HCT116 (cell line): ENCODE measurements at regions not wholly inside any gene's neighbourhood (a gene's known extent, or its start where the extent isn't known, plus 50 kb on each side); places are given as distances from the start of the nearest gene placed in this dataset.

Experiments used
- ATAC-seq: fragments of 200-7000 bp; cut with Tn5 transposase; 2 replicates; pipeline ENCODE4 v1.9.1; 2020; ENCODE audit warnings: mild to moderate bottlenecking, moderate library complexity
- BruUV-seq: library from RNA; stranded (reverse); fragments of 400-500 nt; replicated peaks from 2 replicates; lab custom pipeline; 2021; lab: Mats Ljungman, UMichigan
- CTCF ChIA-PET: fragments of 300-600 bp; sonication (Branson Sonifier 250); formaldehyde crosslinking; loops from one replicate; lab custom pipeline; 2021; ENCODE audit warnings: antibody characterized with exemption; lab: Charles Lee
- POLR2A ChIA-PET: fragments of 300-600, 350-600 bp; sonication (Branson Sonifier 250); formaldehyde crosslinking; loops from one replicate; lab custom pipeline; 2021; ENCODE audit warnings: antibody characterized with exemption; lab: Charles Lee
- RAD21 ChIA-PET, 2 experiments: fragments of 300-600 bp; sonication (Branson Sonifier 250); formaldehyde crosslinking; loops; one replicate each; lab custom pipeline; 2023; ENCODE audit warnings: low total read pairs in 2 of 2; ENCODE audit not compliant: uncharacterized antibody in 2 of 2, unreplicated experiment in 2 of 2, low non-redundant PET in 1 of 2; lab: Charles Lee
- DNase-seq: peaks from one replicate; pipeline ENCODE4 v3.0.0-alpha.2; 2010; ENCODE audit warnings: low read depth, low spot score
- H2AFZ ChIP-seq: fragments of 200-600 bp; shearing (Covaris generic), sonication (generic); 2 replicates; pipeline ENCODE4 v1.6.1; 2017; ENCODE audit warnings: low read depth, mixed run types, mixed read lengths, antibody characterized with exemption, low read length; ENCODE audit not compliant: poor library complexity, severe bottlenecking
- H3K27ac ChIP-seq: 2 replicates; pipeline ENCODE4 v1.5.1; 2012; ENCODE audit warnings: low read depth, low read length
- H3K27me3 ChIP-seq: fragments of 200-600 bp; sonication (generic); 2 replicates; pipeline ENCODE4 v1.6.1; 2016; ENCODE audit warnings: mixed run types, low read length, mixed read lengths; ENCODE audit not compliant: insufficient read depth
- H3K36me3 ChIP-seq, 2 experiments: fragments of 200-500 bp in 1 of 2; fragments of 200-600 bp in 1 of 2; sonication (Bioruptor generic) in 1 of 2; sonication (generic) in 1 of 2; 2 replicates each; pipeline versions ENCODE4 v1.5.1 to v1.6.1; 2014 to 2016; ENCODE audit warnings: low read length in 2 of 2, inconsistent platforms in 1 of 2, mixed read lengths in 1 of 2, mixed run types in 1 of 2; ENCODE audit not compliant: insufficient read depth in 2 of 2, control insufficient read depth in 1 of 2
- H3K4me1 ChIP-seq, 2 experiments: fragments of 200-600 bp in 1 of 2; sonication (generic) in 1 of 2; 2 replicates each; pipeline versions ENCODE4 v1.5.1 to v1.6.1; 2012 to 2017; ENCODE audit warnings: low read length in 2 of 2, inconsistent platforms in 1 of 2, mild to moderate bottlenecking in 1 of 2, mixed read lengths in 1 of 2, mixed run types in 1 of 2, moderate library complexity in 1 of 2; ENCODE audit not compliant: insufficient read depth in 2 of 2, control insufficient read depth in 1 of 2
- H3K4me2 ChIP-seq: fragments of 200-600 bp; sonication (generic); 2 replicates; pipeline ENCODE4 v1.6.1; 2017; ENCODE audit warnings: mixed run types, low read length, mixed read lengths
- H3K4me3 ChIP-seq, 2 experiments: fragments of 200-600 bp in 1 of 2; sonication (generic) in 1 of 2; replicated peaks in 1 of 2; 2 replicates each; pipeline ENCODE4 v1.5.1; 2011 to 2016; ENCODE audit warnings: low read length in 2 of 2, control low read depth in 1 of 2, low read depth in 1 of 2, mild to moderate bottlenecking in 1 of 2, mixed read lengths in 1 of 2, mixed run types in 1 of 2
- H3K79me2 ChIP-seq: fragments of 200-600 bp; sonication (generic); 2 replicates; pipeline ENCODE4 v1.6.1; 2017; ENCODE audit warnings: mild to moderate bottlenecking, mixed run types, low read length, moderate library complexity, mixed read lengths; ENCODE audit not compliant: insufficient read depth
- H3K9ac ChIP-seq: fragments of 200-600 bp; sonication (generic); 2 replicates; pipeline ENCODE4 v1.6.1; 2016; ENCODE audit warnings: low read length, mixed read lengths
- H3K9me2 ChIP-seq: fragments of 200-600 bp; sonication (generic), shearing (Covaris generic); 2 replicates; pipeline ENCODE4 v1.6.1; 2017; ENCODE audit warnings: mixed run types, mild to moderate bottlenecking, moderate library complexity; ENCODE audit not compliant: insufficient read depth
- H3K9me3 ChIP-seq, 2 experiments: fragments of 200-500 bp in 1 of 2; fragments of 200-600 bp in 1 of 2; sonication (Bioruptor generic) in 1 of 2; sonication (generic) in 1 of 2; 2 replicates each; pipeline ENCODE4 v1.6.1; 2014 to 2017; ENCODE audit warnings: low read length in 2 of 2, mixed read lengths in 2 of 2, inconsistent platforms in 1 of 2, low read depth in 1 of 2, mild to moderate bottlenecking in 1 of 2, mixed run types in 1 of 2, moderate library complexity in 1 of 2; ENCODE audit not compliant: control insufficient read depth in 1 of 2, insufficient read depth in 1 of 2
- H4K20me1 ChIP-seq: fragments of 200-600 bp; sonication (generic), shearing (Covaris generic); 2 replicates; pipeline ENCODE4 v1.6.1; 2017; ENCODE audit warnings: mixed run types, mild to moderate bottlenecking, moderate library complexity; ENCODE audit not compliant: insufficient read depth
- CEBPB ChIP-seq: IDR thresholded peaks from 2 replicates; pipeline ENCODE4 v1.6.1; 2012; ENCODE audit warnings: low read depth
- EZH2phosphoT487 ChIP-seq: fragments of 200-600 bp; IDR thresholded peaks from 2 replicates; pipeline ENCODE4 v1.6.1; 2018; ENCODE audit warnings: antibody characterized with exemption, borderline replicate concordance
- POLR2A ChIP-seq: IDR thresholded peaks from 2 replicates; pipeline ENCODE4 v1.7.0; 2011; ENCODE audit warnings: borderline replicate concordance; ENCODE audit not compliant: insufficient read depth, insufficient read length; ENCODE audit errors: extremely low read depth
- SIN3A ChIP-seq: IDR thresholded peaks from 2 replicates; pipeline ENCODE4 v1.6.1; 2012; ENCODE audit warnings: low read depth
- SP1 ChIP-seq: IDR thresholded peaks from 2 replicates; pipeline ENCODE4 v1.6.1; 2012; ENCODE audit warnings: low read depth
- ZFX ChIP-seq: fragments of 450-650 bp; IDR thresholded peaks from 2 replicates; pipeline ENCODE4 v1.6.1; 2017
- ZNF274 ChIP-seq: fragments of 200-500 bp; sonication (Bioruptor generic); IDR thresholded peaks from 2 replicates; pipeline ENCODE4 v1.6.1; 2014; ENCODE audit warnings: mild to moderate bottlenecking, low read depth, low read length, inconsistent platforms
- intact Hi-C: fragments of 100-400 bp; cut with micrococcal nuclease; formaldehyde crosslinking; loops from 2 replicates; pipeline ENCODE4 v1.10.0; 2022
- TF ChIP-seq, protein P1 (sequence below), 3 experiments: fragments of 200-600 bp in 1 of 3; sonication (generic) in 1 of 3; IDR thresholded peaks in 2 of 3; conservative IDR thresholded peaks in 1 of 3; 2 replicates each; pipeline ENCODE4 v1.5.1; 2012 to 2017; ENCODE audit warnings: low read depth in 2 of 3, low read length in 2 of 3, antibody characterized with exemption in 1 of 3, borderline replicate concordance in 1 of 3, control low read depth in 1 of 3, mild to moderate bottlenecking in 1 of 3, mixed read lengths in 1 of 3, mixed run types in 1 of 3, moderate library complexity in 1 of 3; ENCODE audit not compliant: insufficient read depth in 1 of 3
- TF ChIP-seq, protein P2 (sequence below): IDR thresholded peaks from 2 replicates; pipeline ENCODE4 v1.6.1; 2012
- TF ChIP-seq, protein P3 (sequence below): IDR thresholded peaks from 2 replicates; pipeline ENCODE4 v1.6.1; 2011; ENCODE audit warnings: mild to moderate bottlenecking, low read length, moderate library complexity; ENCODE audit not compliant: insufficient replicate concordance; ENCODE audit errors: extremely low read depth

DNA sequence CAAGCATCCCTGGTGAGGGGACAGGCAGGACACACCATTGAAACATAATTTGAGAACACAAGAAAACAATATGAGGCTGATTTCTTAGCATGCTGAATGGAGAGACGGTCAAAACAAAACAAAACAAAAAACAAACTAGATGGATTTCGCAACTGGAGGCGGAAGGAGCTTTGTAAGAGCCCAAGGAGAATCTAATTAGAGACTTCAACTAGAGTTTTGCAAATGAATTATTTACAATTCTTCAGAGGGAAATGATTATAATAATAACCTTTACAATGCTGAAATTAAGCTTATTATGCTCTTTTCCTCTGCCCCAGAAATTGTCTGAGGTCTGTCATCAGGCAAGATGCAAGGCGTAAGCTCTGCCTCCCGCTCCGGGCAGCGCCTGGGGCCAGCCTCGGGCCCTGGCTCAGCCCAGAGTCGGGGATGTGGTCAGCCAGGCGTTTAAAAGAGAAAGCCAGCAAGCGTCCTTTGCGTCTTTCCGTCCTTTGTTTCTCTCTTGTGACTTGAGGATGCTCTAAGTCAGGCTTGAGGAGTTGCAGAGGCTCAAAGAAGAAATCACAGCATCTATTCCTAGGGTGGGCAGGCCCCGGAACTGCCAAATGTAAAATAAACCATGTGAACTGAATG, 139.6 kb downstream of the TWIST2 start:
- ATAC-seq (no peak), DNase-seq (no peak)
- no peaks in the 10 kb centered on the region for H3K9me3 ChIP-seq
- H3K27ac ChIP-seq = no peak overlapping the region
- BruUV-seq = no TSS peak
- H3K9me2 ChIP-seq = no peaks in the 10 kb centered on the region
- H3K36me3 ChIP-seq = no peaks in the 10 kb centered on the region
- H3K4me1 ChIP-seq = no peaks in the 10 kb centered on the region
- H3K27me3 ChIP-seq = no peaks in the 10 kb centered on the region
- no peaks in the 10 kb centered on the region for H4K20me1 ChIP-seq
- intact Hi-C loops = no loop called here
- no peak overlapping the region for H2AFZ ChIP-seq
- POLR2A ChIA-PET = no interaction called here
- no peaks in the 10 kb centered on the region for H3K79me2 ChIP-seq
- no peak overlapping the region for H3K4me3 ChIP-seq
- RAD21 ChIA-PET = no interaction called here
- H3K9ac ChIP-seq = no peak overlapping the region
- H3K4me2 ChIP-seq = no peak overlapping the region
- CTCF ChIA-PET = no interaction called here
- TF ChIP-seq ZFX (no peak), CEBPB (no peak), EZH2phosphoT487 (no peak), POLR2A (no peak), SP1 (no peak), SIN3A (no peak), ZNF274 (no peak)
- TF ChIP-seq, protein P1, sequence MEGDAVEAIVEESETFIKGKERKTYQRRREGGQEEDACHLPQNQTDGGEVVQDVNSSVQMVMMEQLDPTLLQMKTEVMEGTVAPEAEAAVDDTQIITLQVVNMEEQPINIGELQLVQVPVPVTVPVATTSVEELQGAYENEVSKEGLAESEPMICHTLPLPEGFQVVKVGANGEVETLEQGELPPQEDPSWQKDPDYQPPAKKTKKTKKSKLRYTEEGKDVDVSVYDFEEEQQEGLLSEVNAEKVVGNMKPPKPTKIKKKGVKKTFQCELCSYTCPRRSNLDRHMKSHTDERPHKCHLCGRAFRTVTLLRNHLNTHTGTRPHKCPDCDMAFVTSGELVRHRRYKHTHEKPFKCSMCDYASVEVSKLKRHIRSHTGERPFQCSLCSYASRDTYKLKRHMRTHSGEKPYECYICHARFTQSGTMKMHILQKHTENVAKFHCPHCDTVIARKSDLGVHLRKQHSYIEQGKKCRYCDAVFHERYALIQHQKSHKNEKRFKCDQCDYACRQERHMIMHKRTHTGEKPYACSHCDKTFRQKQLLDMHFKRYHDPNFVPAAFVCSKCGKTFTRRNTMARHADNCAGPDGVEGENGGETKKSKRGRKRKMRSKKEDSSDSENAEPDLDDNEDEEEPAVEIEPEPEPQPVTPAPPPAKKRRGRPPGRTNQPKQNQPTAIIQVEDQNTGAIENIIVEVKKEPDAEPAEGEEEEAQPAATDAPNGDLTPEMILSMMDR (IDR thresholded peaks at IDR 0.05 in 2 of 3, conservative IDR thresholded peaks at IDR 0.05 in 1 of 3; ENCODE audit: borderline replicate concordance in 1 of 3, insufficient read depth in 1 of 3, low read depth in 2 of 3, low read length in 2 of 3) = no peak
- TF ChIP-seq, protein P2, sequence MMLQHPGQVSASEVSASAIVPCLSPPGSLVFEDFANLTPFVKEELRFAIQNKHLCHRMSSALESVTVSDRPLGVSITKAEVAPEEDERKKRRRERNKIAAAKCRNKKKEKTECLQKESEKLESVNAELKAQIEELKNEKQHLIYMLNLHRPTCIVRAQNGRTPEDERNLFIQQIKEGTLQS = no peak
- TF ChIP-seq, protein P3, sequence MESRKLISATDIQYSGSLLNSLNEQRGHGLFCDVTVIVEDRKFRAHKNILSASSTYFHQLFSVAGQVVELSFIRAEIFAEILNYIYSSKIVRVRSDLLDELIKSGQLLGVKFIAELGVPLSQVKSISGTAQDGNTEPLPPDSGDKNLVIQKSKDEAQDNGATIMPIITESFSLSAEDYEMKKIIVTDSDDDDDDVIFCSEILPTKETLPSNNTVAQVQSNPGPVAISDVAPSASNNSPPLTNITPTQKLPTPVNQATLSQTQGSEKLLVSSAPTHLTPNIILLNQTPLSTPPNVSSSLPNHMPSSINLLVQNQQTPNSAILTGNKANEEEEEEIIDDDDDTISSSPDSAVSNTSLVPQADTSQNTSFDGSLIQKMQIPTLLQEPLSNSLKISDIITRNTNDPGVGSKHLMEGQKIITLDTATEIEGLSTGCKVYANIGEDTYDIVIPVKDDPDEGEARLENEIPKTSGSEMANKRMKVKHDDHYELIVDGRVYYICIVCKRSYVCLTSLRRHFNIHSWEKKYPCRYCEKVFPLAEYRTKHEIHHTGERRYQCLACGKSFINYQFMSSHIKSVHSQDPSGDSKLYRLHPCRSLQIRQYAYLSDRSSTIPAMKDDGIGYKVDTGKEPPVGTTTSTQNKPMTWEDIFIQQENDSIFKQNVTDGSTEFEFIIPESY = no peak
